PC-3 (cell line): ENCODE measurements at regions not wholly inside any gene's neighbourhood (a gene's known extent, or its start where the extent isn't known, plus 50 kb on each side); places are given as distances from the start of the nearest gene placed in this dataset.

Source experiments
- ATAC-seq: fragments of 200-7000 bp; cut with Tn5 transposase; 2 replicates; pipeline ENCODE4 v1.9.1; 2020; ENCODE audit warnings: mild to moderate bottlenecking, moderate library complexity
- BruUV-seq: library from RNA; stranded (reverse); fragments of 400-500 nt; replicated peaks from 2 replicates; lab custom pipeline; 2021; lab: Mats Ljungman, UMichigan
- CTCF ChIA-PET: fragments of 300-600 bp; sonication (Branson Sonifier 250); formaldehyde crosslinking; loops from one replicate; lab custom pipeline; 2022; ENCODE audit warnings: antibody characterized with exemption; lab: Charles Lee
- POLR2A ChIA-PET: fragments of 300-600 bp; sonication (Branson Sonifier 250); formaldehyde crosslinking; loops from one replicate; lab custom pipeline; 2022; ENCODE audit warnings: antibody characterized with exemption; ENCODE audit not compliant: unreplicated experiment; lab: Charles Lee
- DNase-seq: peaks from one replicate; pipeline ENCODE4 v3.0.0-alpha.2; 2015
- H2AFZ ChIP-seq: fragments of 300-600 bp; sonication (generic); 2 replicates; pipeline ENCODE4 v1.6.0; 2016; ENCODE audit warnings: antibody characterized with exemption, low read length
- H3F3A ChIP-seq: fragments of 300-600 bp; sonication (generic); one replicate; pipeline ENCODE4 v1.6.0; 2017; ENCODE audit warnings: antibody characterized with exemption, low read length, control low read depth, mild to moderate bottlenecking; ENCODE audit not compliant: unreplicated experiment
- H3K27ac ChIP-seq: fragments of 300-600 bp; sonication (generic); 2 replicates; pipeline ENCODE4 v1.5.1; 2016; ENCODE audit warnings: mild to moderate bottlenecking, low read length
- H3K27me3 ChIP-seq: fragments of 300-600 bp; sonication (generic); 2 replicates; pipeline ENCODE4 v1.6.1; 2016; ENCODE audit warnings: low read length, mixed read lengths
- H3K36me3 ChIP-seq: fragments of 300-600 bp; sonication (generic); 2 replicates; pipeline ENCODE4 v1.6.1; 2016; ENCODE audit warnings: low read depth, mixed run types, low read length, mixed read lengths
- H3K4me1 ChIP-seq: fragments of 300-600 bp; sonication (generic); 2 replicates; pipeline ENCODE4 v1.5.1; 2016; ENCODE audit warnings: low read length; ENCODE audit not compliant: insufficient read depth
- H3K4me2 ChIP-seq: fragments of 300-600 bp; sonication (generic); 2 replicates; pipeline ENCODE4 v1.6.0; 2016; ENCODE audit warnings: low read length
- H3K4me3 ChIP-seq: fragments of 300-600 bp; sonication (generic); 2 replicates; pipeline ENCODE4 v1.5.1; 2016; ENCODE audit warnings: mild to moderate bottlenecking, low read length, mixed read lengths
- H3K79me2 ChIP-seq: fragments of 300-600 bp; sonication (generic); 2 replicates; pipeline ENCODE4 v1.6.1; 2017; ENCODE audit warnings: low read length, mixed read lengths
- H3K9ac ChIP-seq: fragments of 300-600 bp; sonication (generic); 2 replicates; pipeline ENCODE4 v1.6.0; 2016; ENCODE audit warnings: mild to moderate bottlenecking, low read length
- H3K9me2 ChIP-seq: fragments of 300-600 bp; sonication (generic); replicated peaks from 2 replicates; pipeline ENCODE4 v1.6.1; 2016; ENCODE audit warnings: mixed run types, low read length, mixed read lengths
- H3K9me3 ChIP-seq: fragments of 300-600 bp; sonication (generic); 2 replicates; pipeline ENCODE4 v1.6.1; 2016; ENCODE audit warnings: low read length, mixed read lengths
- H4K20me1 ChIP-seq: fragments of 300-600 bp; sonication (generic); 2 replicates; pipeline ENCODE4 v1.6.1; 2016; ENCODE audit warnings: low read length, mixed read lengths
- CTCF ChIP-seq: fragments of 300-600 bp; sonication (generic); conservative IDR thresholded peaks from 2 replicates; pipeline ENCODE4 v1.5.1; 2017; ENCODE audit warnings: antibody characterized with exemption, low read depth, mild to moderate bottlenecking, low read length
- EZH2 ChIP-seq: fragments of 300-600 bp; sonication (generic); IDR thresholded peaks from one replicate; pipeline ENCODE4 v1.6.1; 2017; ENCODE audit warnings: antibody characterized with exemption, mild to moderate bottlenecking, low read length; ENCODE audit not compliant: unreplicated experiment
- EZH2phosphoT487 ChIP-seq: fragments of 300-600 bp; sonication (generic); IDR thresholded peaks from 2 replicates; pipeline ENCODE4 v1.6.1; 2018; ENCODE audit warnings: mild to moderate bottlenecking, antibody characterized with exemption, low read length, borderline replicate concordance
- intact Hi-C: fragments of 100-400 bp; cut with micrococcal nuclease; formaldehyde crosslinking; loops from 2 replicates; pipeline ENCODE4 v1.9.0; 2023

GRCh38 chr12:60394665-60395064 lies 798.8 kb downstream of the SLC16A7 start:
- no peak overlapping the region for H2AFZ ChIP-seq
- peak; percentile 96 for ATAC-seq
- peak overlapping the region; percentile 41 for H3K4me2 ChIP-seq
- no peaks in the 10 kb centered on the region for H3K9me3 ChIP-seq
- H3K36me3 ChIP-seq: no peaks in the 10 kb centered on the region
- H3K27ac ChIP-seq: peak overlapping the region; percentile 49
- H4K20me1 ChIP-seq: no peaks in the 10 kb centered on the region
- POLR2A ChIA-PET: interaction anchor here (0.6 kb wide), 1 partner anchor 29 kb away, joined by 5 read pairs; no protein-coding TSS in a partner anchor
- no peak overlapping the region for H3K9ac ChIP-seq
- no peaks in the 10 kb centered on the region for H3K79me2 ChIP-seq
- no TSS peak for BruUV-seq
- TF ChIP-seq EZH2phosphoT487: no peak
- CTCF ChIA-PET: interaction anchor here (0.6 kb wide), 1 partner anchor 288 kb away, joined by 3 read pairs; no protein-coding TSS in a partner anchor
- DNase-seq: peak; percentile 83
- no peak overlapping the region for H3K4me3 ChIP-seq
- H3F3A ChIP-seq: no peaks in the 10 kb centered on the region
- no peaks in the 10 kb centered on the region for H3K9me2 ChIP-seq
- no peaks in the 10 kb centered on the region for H3K27me3 ChIP-seq
- peaks cover 27% of the 10 kb centered on the region for H3K4me1 ChIP-seq
- intact Hi-C loops: no loop called here

GRCh38 chr12:60398547-60398946 lies 802.7 kb downstream of the SLC16A7 start:
- BruUV-seq: no TSS peak
- Histone ChIP-seq H3K4me1 (peaks cover 18% of the 10 kb centered on the region), H3F3A (no peaks in the 10 kb centered on the region), H2AFZ (no peak overlapping the region), H3K4me2 (no peak overlapping the region), H3K36me3 (no peaks in the 10 kb centered on the region), H3K27me3 (no peaks in the 10 kb centered on the region), H3K9me3 (no peaks in the 10 kb centered on the region), H3K9me2 (no peaks in the 10 kb centered on the region), H3K9ac (no peak overlapping the region), H3K4me3 (no peak overlapping the region), H3K27ac (no peak overlapping the region), H3K79me2 (no peaks in the 10 kb centered on the region), H4K20me1 (no peaks in the 10 kb centered on the region)
- CTCF ChIA-PET: no interaction called here
- no peak for TF ChIP-seq CTCF
- no peak for TF ChIP-seq EZH2
- no peak for TF ChIP-seq EZH2phosphoT487
- DNase-seq: no peak
- no peak for ATAC-seq
- POLR2A ChIA-PET: no interaction called here
- intact Hi-C loops: no loop called here

DNA sequence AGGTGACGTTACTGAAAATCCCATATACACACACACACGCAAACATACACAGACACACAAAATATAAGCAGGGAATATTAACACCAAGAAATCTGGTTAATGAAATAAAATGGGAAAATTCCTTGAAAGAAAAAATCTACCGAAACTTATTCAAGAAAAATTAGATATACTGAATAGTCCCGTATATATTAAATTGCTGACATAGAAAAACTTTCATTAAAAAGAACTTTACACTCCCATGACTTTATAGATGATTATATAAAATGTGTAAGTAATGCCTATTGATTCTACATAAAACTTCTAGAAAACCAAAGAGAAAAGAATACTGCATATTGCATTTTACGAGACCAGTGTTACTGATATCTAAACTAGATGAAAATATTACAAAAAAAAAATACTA lies 803.2 kb downstream of the SLC16A7 start:
- TF ChIP-seq CTCF (no peak), EZH2 (no peak), EZH2phosphoT487 (no peak)
- no peak overlapping the region for H3K27ac ChIP-seq
- DNase-seq: no peak
- H3K79me2 ChIP-seq: no peaks in the 10 kb centered on the region
- no peaks in the 10 kb centered on the region for H3K27me3 ChIP-seq
- no peak overlapping the region for H2AFZ ChIP-seq
- intact Hi-C loops: no loop called here
- CTCF ChIA-PET: no interaction called here
- H3K4me1 ChIP-seq: peaks cover 15% of the 10 kb centered on the region
- no peak for ATAC-seq
- H3K4me2 ChIP-seq: no peak overlapping the region
- H3K9me3 ChIP-seq: no peaks in the 10 kb centered on the region
- no peaks in the 10 kb centered on the region for H4K20me1 ChIP-seq
- POLR2A ChIA-PET: no interaction called here
- H3K36me3 ChIP-seq: no peaks in the 10 kb centered on the region
- no peaks in the 10 kb centered on the region for H3F3A ChIP-seq
- no peak overlapping the region for H3K9ac ChIP-seq
- no peaks in the 10 kb centered on the region for H3K9me2 ChIP-seq
- H3K4me3 ChIP-seq: no peak overlapping the region
- BruUV-seq: no TSS peak
